NCI-H2107 treated with DMSO at 0.1 percent for 48 hours (cell line): ENCODE measurements at regions not wholly inside any gene's neighbourhood (a gene's known extent, or its start where the extent isn't known, plus 50 kb on each side); places are given as distances from the start of the nearest gene placed in this dataset.

ENCODE experiments used
- DNase-seq: peaks from one replicate; lab custom pipeline; 2025; ENCODE audit not compliant: unreplicated experiment; lab: John Stamatoyannopoulos, UW

DNA sequence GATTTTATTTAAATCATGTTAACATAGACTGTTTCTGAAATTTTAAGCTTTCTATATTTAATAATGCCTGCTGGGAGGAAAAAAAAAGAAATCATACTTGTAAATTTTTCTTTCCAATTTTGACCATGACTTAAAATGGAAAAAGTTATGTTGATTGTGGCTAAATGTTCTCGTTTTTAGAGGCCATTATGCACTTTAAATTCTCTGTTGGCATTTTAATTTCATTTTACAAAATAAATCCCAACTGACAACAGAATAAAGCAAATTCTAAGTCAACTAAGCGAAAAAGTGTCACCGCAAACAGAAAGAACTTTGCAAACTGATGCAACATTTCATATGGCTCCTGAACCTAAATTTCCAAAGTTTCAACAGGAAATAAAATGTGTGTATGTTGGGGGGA lies 74.8 kb upstream of the G2E3 start:
- no peak for DNase-seq

DNA sequence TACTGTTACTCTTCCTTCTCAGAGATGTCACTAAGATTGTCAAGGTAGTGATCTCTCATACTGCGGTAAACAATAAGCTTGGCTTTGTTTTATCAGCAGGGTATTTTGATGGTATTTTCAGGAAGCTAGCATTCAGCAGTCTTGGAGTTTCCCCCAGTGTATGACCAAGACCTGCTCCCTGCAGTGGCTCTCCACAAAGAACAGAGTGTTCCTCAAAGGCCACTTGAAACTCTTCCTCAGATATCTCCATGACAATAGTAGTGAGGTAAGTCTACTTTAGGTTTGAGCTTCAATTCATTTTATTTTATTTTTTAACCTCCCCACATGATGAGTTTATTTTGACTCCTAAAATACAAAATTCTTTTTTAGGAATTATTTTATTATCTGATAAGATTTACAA lies 74.0 kb upstream of the G2E3 start:
- DNase-seq: no peak

DNA sequence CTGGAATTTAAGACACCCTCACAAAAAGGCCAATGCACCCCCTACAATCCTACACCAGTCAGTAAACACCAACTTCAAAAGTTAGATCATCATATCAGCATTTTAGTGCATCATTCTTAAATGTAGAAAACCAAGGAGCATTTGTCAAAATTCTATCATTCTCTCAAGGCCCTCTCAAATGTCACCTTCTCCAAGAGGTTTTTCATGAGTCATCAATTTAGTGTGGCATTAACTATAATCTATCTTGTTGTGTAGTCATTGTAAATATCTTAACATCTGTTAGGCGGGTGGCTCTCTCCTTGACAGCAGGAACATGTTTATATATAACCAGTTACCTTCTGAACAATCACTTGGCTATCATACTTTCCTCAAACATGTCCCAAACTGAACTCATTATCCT lies 62.1 kb upstream of the G2E3 start:
- DNase-seq: no peak

DNA sequence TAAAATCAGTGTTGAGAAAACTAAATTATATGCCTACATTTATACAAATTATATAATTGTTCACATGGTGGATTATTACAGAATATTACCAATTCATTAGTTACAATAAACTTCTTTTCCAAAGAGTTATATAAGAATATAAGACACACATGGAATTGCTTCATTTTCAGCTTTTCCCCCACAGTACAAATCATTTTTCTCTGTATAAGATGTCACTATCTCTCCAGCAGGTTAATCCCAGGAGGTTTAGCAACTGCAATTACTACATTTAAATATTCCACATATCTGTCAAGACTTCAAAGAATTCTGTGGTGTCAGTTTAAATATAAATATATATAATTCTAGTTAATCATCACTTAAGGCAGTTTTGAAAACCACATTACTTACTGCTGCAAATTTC lies 59.6 kb upstream of the G2E3 start:
- no peak for DNase-seq

DNA sequence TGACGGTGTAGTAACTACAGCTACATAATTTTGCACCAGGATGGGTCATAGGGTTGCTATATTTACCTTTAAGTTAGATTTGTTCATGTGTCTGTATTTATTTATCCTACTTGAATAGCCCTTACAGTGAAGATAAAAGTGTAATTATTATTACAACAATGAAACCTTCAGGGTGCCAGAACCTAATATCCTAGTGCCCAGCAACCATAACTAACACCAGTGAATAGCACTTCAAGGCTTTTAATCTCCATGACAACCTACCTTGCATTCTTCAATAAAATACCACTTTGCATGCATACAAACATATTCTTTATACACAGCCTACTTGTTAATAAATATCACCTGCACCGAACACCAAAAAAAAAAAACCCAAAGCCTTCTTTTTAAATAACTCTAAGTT lies 58.7 kb upstream of the G2E3 start:
- peak; percentile 98 for DNase-seq

DNA sequence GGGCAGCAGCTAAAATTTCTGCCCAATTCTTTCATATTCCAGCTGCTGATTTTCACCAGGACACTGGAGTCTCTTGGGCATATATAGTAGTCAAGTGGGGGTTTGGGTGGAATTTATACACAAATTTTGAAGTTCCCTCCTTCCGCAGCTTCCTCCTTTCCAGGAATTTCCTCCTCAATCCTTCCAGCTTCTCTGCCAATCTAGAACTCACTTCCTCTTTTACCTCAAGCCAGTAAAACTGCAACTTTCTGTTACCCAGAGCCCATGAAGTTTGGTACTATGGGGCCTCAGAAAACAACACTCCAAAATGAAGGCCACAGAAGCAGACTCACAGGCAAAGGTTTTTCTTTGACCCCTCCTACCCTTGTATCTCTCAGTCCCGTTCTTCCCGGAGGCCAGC lies 51.7 kb upstream of the G2E3 start:
- DNase-seq: no peak
